ENCODE measurements at regions not wholly inside any gene's neighbourhood (a gene's known extent, or its start where the extent isn't known, plus 50 kb on each side); places are given as distances from the start of the nearest gene placed in this dataset.
A peak's percentile ranks its signal among the peaks of the same experiment; 100 is the strongest.

GRCh38 chr5:133760532-133760931 is 148.2 kb upstream of the FSTL4 start:
- no peak for DNase-seq

DNA sequence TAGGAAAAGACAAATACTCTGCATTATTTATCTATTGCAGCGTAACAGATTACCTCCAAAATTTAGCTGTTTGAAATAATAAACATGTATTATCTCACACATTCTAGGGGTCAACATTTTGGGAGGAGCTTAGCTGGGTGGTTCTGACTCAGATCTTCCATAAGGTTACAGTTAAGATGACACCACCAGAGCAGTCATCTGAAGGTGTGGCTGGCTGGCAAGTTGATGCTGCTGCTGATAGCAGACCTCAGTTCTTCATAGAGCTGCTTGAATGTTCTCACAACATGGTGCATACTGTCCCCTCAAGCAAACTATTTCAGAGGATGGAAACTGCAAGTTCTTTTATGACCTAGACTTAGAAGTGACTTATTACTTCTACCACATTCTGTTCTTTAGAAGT is 146.3 kb upstream of the FSTL4 start:
- no peak for DNase-seq

GRCh38 chr5:133757396-133757945 is 145.1 kb upstream of the FSTL4 start:
- no peak for DNase-seq

- DNase-seq, result no peak
Measured at GRCh38 chr5:133756756-133757155, 144.4 kb upstream of the FSTL4 start.

DNA sequence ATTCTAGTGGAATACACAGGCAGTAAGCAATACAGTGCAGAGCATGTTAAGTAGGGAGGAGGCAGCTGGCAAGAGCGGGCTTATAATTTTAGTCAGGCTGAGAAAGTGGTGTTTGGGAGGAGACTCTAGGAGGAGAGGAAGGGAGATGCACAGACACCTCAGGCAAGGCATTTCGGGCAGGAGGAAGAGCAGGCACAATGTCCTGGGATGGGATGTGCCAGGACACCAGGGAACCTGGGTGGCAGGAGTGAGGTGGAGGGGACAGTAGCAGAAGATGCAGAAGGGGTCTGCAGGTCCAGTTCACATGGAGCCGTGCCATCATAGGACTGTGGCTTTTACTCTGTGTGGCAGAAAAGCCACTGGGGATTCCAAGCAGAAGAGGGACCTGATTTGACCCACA is 143.7 kb upstream of the FSTL4 start:
- no peak for DNase-seq

GRCh38 chr5:133754575-133755169 is 142.3 kb upstream of the FSTL4 start:
- no peak for DNase-seq

- no peak for DNase-seq
Measured at GRCh38 chr5:133753856-133754255, 141.5 kb upstream of the FSTL4 start.

DNA sequence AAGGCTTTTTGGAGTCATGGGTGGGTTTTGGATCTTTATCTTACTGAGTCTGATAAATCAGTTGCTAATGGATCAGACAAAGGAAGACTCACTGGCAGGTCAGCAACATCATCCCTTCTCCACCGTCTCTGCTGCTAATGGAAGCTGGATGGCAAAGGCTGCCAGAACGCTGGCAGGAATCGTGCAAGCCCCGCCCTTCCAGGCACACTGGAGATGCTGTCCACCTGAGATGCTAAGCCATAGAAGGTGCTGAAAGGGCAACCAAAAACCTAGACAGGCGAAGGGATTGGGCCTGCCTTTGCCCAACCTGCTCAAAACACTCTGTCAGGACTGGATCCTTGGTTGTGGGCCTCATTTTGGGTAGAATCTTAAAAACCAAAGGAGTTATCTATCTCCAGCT is 139.5 kb upstream of the FSTL4 start:
- DNase-seq, result no peak

- DNase-seq, result no peak
Measured at GRCh38 chr5:133751421-133751820, 139.1 kb upstream of the FSTL4 start.

DNA sequence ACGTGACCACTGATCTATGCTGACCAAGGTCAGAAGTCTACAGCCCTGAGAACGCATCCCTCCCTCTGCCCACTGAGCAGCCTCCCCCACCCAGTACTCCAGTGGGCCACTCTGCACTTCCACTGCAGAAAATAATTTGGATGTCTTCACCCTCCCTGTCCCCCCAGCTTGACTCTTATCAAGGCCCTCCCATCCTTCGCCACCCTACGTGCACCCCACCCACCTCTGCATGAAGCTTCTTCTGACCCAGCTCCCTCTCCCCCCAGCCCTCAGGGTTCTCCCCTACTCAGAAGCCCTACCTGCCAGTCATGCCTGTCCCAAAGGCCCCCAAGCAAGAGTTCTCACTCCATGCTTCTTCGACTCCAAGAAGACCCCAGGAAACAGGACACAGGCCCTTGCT is 138.5 kb upstream of the FSTL4 start:
- DNase-seq, result no peak

DNA sequence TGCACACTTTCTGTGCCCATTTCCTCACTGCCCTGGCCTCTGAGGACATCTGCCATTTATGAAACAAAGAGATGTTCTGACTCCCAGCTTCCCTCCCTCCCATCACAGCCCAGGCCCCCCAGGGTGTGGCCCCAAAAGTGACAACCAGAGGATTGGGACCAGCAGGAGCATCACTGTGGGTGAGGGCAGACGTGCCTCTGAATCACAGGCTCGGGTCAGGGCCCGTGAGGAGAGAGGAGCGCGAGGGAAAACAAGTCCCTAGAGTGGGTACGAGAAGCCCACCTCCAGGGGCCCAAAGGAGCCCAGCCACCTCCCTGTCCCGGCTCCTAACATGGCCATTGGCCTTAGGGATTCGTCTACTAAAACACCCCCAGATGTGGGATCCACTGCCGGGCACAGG is 138.0 kb upstream of the FSTL4 start:
- no peak for DNase-seq

DNA sequence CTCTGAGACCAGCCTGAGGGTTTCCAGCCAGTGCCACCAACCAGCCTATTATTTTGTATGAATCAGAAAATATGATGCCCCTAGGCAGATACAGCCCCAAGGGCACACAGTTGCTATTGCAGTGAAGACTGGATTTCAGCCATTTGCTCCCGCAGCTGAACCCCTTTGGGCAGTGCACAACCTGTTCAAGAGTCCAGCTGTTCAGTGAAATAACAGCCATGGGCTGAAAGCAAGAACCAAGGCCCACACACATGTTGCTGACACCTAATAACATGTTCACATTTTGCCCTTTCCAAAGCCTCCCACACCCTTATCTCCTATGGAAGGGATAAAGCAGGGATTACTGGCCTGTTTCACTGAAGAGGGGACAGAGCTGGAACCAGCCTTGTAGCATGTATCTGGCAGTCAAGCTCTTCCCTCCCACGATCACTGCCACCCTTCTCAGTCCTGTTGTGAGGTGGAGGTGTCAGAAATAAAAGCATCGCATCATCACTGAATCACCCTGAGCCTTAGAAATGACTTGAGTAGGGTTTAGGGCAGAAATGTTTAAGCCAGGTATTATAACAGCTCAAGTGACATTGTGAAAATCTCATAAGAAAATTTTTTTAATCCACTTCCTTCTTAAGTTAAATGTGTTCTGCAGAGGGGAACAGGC is 137.1 kb upstream of the FSTL4 start:
- DNase-seq, result no peak

GRCh38 chr5:133746834-133747233 is 134.5 kb upstream of the FSTL4 start:
- peak in 1 of 5 donors; percentile 7 for DNase-seq

DNA sequence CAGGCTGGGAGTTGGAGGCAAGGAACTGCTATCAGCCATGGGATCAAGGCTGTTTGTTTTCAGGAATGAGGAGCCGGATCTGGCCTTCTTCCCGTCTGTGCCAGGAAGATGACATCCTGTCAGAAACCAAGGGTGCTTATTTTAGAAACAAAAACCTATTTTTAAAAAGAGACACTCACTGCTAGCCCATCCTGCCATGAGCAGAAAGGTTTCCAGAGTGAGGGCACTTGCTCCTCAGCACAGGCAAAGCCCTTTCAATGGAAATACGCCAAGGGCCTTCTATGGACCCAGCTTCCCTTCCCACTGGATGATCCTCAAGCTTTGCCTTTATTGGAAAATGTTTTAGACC is 132.6 kb upstream of the FSTL4 start:
- DNase-seq, result no peak

- no peak for DNase-seq
Measured at GRCh38 chr5:133744051-133744959, 132.0 kb upstream of the FSTL4 start.

GRCh38 chr5:133742431-133742988 is 130.2 kb upstream of the FSTL4 start:
- no peak for DNase-seq

- DNase-seq, result no peak
Measured at GRCh38 chr5:133741818-133742355, 129.5 kb upstream of the FSTL4 start.

- no peak for DNase-seq
Measured at GRCh38 chr5:133741396-133741795, 129.1 kb upstream of the FSTL4 start.

GRCh38 chr5:133739181-133739780 is 126.9 kb upstream of the FSTL4 start:
- no peak for DNase-seq

DNA sequence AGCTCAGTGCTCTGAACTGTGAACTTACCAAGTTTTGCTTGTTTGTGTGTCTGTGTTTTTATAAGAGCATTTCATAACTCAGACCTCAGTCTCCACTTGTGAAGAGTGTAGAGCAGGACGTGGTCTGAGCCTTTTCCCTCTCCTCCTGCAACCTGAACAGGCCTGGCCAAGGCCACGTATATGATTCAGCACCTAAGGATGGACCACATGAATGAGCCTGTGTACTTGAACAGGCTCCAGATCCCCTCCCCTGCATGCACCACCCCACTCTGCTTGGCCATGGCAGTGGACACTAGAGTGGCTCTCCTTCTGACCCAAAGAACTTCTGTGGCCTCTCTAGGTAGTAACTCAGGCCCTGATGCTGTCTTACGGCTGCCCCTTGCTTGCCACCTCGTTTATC is 125.9 kb upstream of the FSTL4 start:
- no peak for DNase-seq

DNA sequence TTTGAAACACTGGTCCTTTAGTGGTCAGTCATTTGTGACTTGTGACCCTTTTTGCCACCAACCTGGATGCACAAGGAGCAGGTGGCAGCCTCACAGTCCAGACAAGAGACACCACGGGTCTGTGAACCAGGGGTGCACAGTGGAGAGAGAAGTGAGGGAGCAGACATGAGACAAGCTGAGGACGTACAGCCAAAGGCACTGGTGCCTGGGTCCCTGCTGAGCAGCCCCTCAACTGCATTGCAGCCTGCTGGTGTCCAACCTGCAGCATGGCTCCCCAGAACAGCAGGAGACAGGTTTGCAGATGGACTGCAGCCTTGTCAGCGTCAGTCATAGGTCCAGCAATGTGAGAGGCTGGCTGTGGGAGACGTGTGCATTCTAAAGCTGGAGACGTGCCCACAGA is 124.2 kb upstream of the FSTL4 start:
- no peak for DNase-seq

DNA sequence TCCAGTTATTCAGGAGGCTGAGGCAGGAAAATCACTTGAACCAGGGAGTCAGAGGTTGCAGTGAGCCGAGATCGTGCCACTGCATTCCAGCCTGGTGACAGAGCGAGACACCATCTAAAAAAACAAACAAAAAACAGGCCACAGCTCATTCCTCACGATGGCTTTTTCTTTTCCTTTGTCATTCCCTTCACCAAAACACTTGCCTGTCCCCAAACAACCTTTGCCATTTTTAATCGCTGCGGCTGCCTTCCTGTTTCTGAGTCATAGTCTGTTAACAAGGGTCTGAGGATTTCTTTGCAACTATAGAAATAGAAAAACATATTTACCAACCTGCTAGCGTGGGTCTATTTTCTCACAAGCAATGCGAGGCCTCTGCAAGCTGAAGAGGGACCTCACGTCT is 123.0 kb upstream of the FSTL4 start:
- DNase-seq, result no peak

DNA sequence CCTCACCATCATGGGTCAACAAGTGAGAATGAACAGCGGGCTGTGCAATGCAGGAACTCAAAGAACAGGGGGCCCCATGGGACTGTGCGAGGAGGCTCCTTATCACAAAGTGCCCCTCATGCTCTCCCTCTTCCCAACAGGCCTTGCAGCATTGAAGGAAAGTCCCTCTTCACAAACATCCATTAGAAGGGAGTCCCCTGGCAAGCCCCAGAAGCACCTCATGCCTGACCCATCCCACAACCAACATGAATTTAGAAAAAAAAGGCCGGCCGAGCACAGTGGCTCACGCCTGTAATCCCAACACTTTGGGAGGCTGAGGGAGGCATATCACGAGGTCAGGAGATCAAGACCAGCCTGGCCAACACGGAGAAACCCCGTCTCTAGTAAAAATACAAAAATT is 122.6 kb upstream of the FSTL4 start:
- no peak for DNase-seq
